ENCODE measurements at regions not wholly inside any gene's neighbourhood (a gene's known extent, or its start where the extent isn't known, plus 50 kb on each side); places are given as distances from the start of the nearest gene placed in this dataset.

GRCh38 chr1:228646717-228647522 lies 88.4 kb upstream of the RHOU start:
- no TSS peak for BruUV-seq (replicated peaks)
- intact Hi-C loops (cut with micrococcal nuclease; ENCODE audit: unreplicated experiment) = no loop called here
- peaks cover 7% of the 10 kb centered on the region for H3K4me1 Mint-ChIP-seq (ENCODE audit: low read depth, unreplicated experiment)
- Histone ChIP-seq H3K4me3 (ENCODE audit: low read depth, low read length) (peak overlapping the region; percentile 54), H3K4me1 (no peaks in the 10 kb centered on the region), H3K9me3 (no peaks in the 10 kb centered on the region), H3K36me3 (ENCODE audit: control insufficient read depth, insufficient read depth, low read length) (no peaks in the 10 kb centered on the region), H3K27me3 (replicated peaks; ENCODE audit: control insufficient read depth, insufficient read depth, low read length) (no peaks in the 10 kb centered on the region; the same call in 1 of the 2 replicates)
- ChIA-PET CTCF (no interaction called here), POLR2A (interaction anchor here (0.6 kb wide), 1 partner anchor 189 kb away, joined by 11 read pairs; no protein-coding TSS in a partner anchor)
- DNase-seq = peak; percentile 46 to 51
- no peak for TF ChIP-seq CTCF (IDR thresholded peaks at IDR 0.05; ENCODE audit: insufficient read depth in 1 of 2, low read depth in 1 of 2, low read length in 1 of 2, severe bottlenecking in 1 of 2, unreplicated experiment in 1 of 2)
- H3K27me3 Mint-ChIP-seq (ENCODE audit: insufficient read depth, unreplicated experiment) = no peaks in the 10 kb centered on the region
- H3K36me3 Mint-ChIP-seq (ENCODE audit: insufficient read depth, unreplicated experiment) = peaks cover 6% of the 10 kb centered on the region
- H3K9me3 Mint-ChIP-seq (ENCODE audit: unreplicated experiment) = no peaks in the 10 kb centered on the region
- peak overlapping the region; percentile 79 for H3K4me3 Mint-ChIP-seq (ENCODE audit: unreplicated experiment)
- peak overlapping the region; percentile 81 for H3K27ac Mint-ChIP-seq (ENCODE audit: unreplicated experiment)

GRCh38 chr1:228647523-228648444 lies 87.5 kb upstream of the RHOU start:
- no peaks in the 10 kb centered on the region; the same call in 1 of the 2 replicates for H3K27me3 ChIP-seq (replicated peaks; ENCODE audit: control insufficient read depth, insufficient read depth, low read length)
- no peaks in the 10 kb centered on the region for H3K27me3 Mint-ChIP-seq (ENCODE audit: insufficient read depth, unreplicated experiment)
- H3K36me3 ChIP-seq (ENCODE audit: control insufficient read depth, insufficient read depth, low read length) = no peaks in the 10 kb centered on the region
- ChIA-PET CTCF (no interaction called here), POLR2A (no interaction called here)
- peak overlapping the region; percentile 54 for H3K4me3 ChIP-seq (ENCODE audit: low read depth, low read length)
- TF ChIP-seq CTCF (IDR thresholded peaks at IDR 0.05; ENCODE audit: insufficient read depth in 1 of 2, low read depth in 1 of 2, low read length in 1 of 2, severe bottlenecking in 1 of 2, unreplicated experiment in 1 of 2) = no peak
- no TSS peak for BruUV-seq (replicated peaks)
- no peaks in the 10 kb centered on the region for H3K9me3 Mint-ChIP-seq (ENCODE audit: unreplicated experiment)
- peaks cover 7% of the 10 kb centered on the region for H3K4me1 Mint-ChIP-seq (ENCODE audit: low read depth, unreplicated experiment)
- peak; percentile 64 to 76 for DNase-seq
- peak overlapping the region; percentile 79 for H3K4me3 Mint-ChIP-seq (ENCODE audit: unreplicated experiment)
- no peaks in the 10 kb centered on the region for H3K4me1 ChIP-seq
- no peaks in the 10 kb centered on the region for H3K9me3 ChIP-seq
- H3K36me3 Mint-ChIP-seq (ENCODE audit: insufficient read depth, unreplicated experiment) = peaks cover 6% of the 10 kb centered on the region
- intact Hi-C loops (cut with micrococcal nuclease; ENCODE audit: unreplicated experiment) = no loop called here
- H3K27ac Mint-ChIP-seq (ENCODE audit: unreplicated experiment) = peak overlapping the region; percentile 81

GRCh38 chr1:228648647-228649383 lies 86.5 kb upstream of the RHOU start:
- H3K27ac Mint-ChIP-seq (ENCODE audit: unreplicated experiment) = peak overlapping the region; percentile 81

More at GRCh38 chr1:228648647-228649383, 86.5 kb upstream of the RHOU start:
- Mint-ChIP-seq H3K9me3 (ENCODE audit: unreplicated experiment) (no peaks in the 10 kb centered on the region), H3K27me3 (ENCODE audit: insufficient read depth, unreplicated experiment) (no peaks in the 10 kb centered on the region), H3K36me3 (ENCODE audit: insufficient read depth, unreplicated experiment) (peaks cover 6% of the 10 kb centered on the region), H3K4me3 (ENCODE audit: unreplicated experiment) (peak overlapping the region; percentile 79), H3K4me1 (ENCODE audit: low read depth, unreplicated experiment) (peaks cover 7% of the 10 kb centered on the region)
- Histone ChIP-seq H3K27me3 (replicated peaks; ENCODE audit: control insufficient read depth, insufficient read depth, low read length) (no peaks in the 10 kb centered on the region; the same call in 1 of the 2 replicates), H3K4me1 (no peaks in the 10 kb centered on the region), H3K9me3 (no peaks in the 10 kb centered on the region), H3K4me3 (ENCODE audit: low read depth, low read length) (peak overlapping the region; percentile 54), H3K36me3 (ENCODE audit: control insufficient read depth, insufficient read depth, low read length) (no peaks in the 10 kb centered on the region)
- ChIA-PET POLR2A (no interaction called here), CTCF (interaction anchor here (0.6 kb wide), 1 partner anchor 1094 kb away, joined by 7 read pairs; no protein-coding TSS in a partner anchor)
- TF ChIP-seq CTCF (IDR thresholded peaks at IDR 0.05; ENCODE audit: insufficient read depth in 1 of 2, low read depth in 1 of 2, low read length in 1 of 2, severe bottlenecking in 1 of 2, unreplicated experiment in 1 of 2) = no peak
- no TSS peak for BruUV-seq (replicated peaks)
- intact Hi-C loops (cut with micrococcal nuclease; ENCODE audit: unreplicated experiment) = no loop called here
- no peak for DNase-seq

Data from Caco-2 (cell line).